HUES48 (cell line): ENCODE measurements at regions not wholly inside any gene's neighbourhood (a gene's known extent, or its start where the extent isn't known, plus 50 kb on each side); places are given as distances from the start of the nearest gene placed in this dataset.

Source experiments
- H3K27ac ChIP-seq: one replicate; pipeline ENCODE4 v1.7.0; 2013; ENCODE audit warnings: low read depth, low read length, inconsistent platforms
- H3K27me3 ChIP-seq: 2 replicates; pipeline ENCODE4 v1.6.1; 2013; ENCODE audit warnings: mild to moderate bottlenecking, low read length; ENCODE audit not compliant: control insufficient read depth, insufficient read depth
- H3K36me3 ChIP-seq: 2 replicates; pipeline ENCODE4 v1.6.1; 2013; ENCODE audit warnings: low read length; ENCODE audit not compliant: control insufficient read depth, insufficient read depth
- H3K4me1 ChIP-seq: 2 replicates; pipeline ENCODE4 v1.6.1; 2013; ENCODE audit warnings: mild to moderate bottlenecking, low read length; ENCODE audit not compliant: control insufficient read depth, insufficient read depth
- H3K4me3 ChIP-seq: 2 replicates; pipeline ENCODE4 v1.5.1; 2013; ENCODE audit warnings: mild to moderate bottlenecking, low read depth, low read length
- H3K9ac ChIP-seq: 2 replicates; pipeline ENCODE4 v1.6.1; 2013; ENCODE audit warnings: mild to moderate bottlenecking, low read depth, low read length, moderate library complexity
- H3K9me3 ChIP-seq: 2 replicates; pipeline ENCODE4 v1.6.1; 2013; ENCODE audit warnings: low read length; ENCODE audit not compliant: control insufficient read depth, insufficient read depth

GRCh38 chr17:11026903-11027302 is 189.0 kb upstream of the PIRT start:
- no peak overlapping the region for H3K27ac ChIP-seq
- H3K36me3 ChIP-seq, result no peaks in the 10 kb centered on the region
- H3K27me3 ChIP-seq, result no peaks in the 10 kb centered on the region
- no peak overlapping the region for H3K4me3 ChIP-seq
- H3K9ac ChIP-seq, result no peak overlapping the region
- peaks cover 16% of the 10 kb centered on the region for H3K4me1 ChIP-seq
- no peaks in the 10 kb centered on the region for H3K9me3 ChIP-seq

GRCh38 chr17:11023639-11024479 is 186.0 kb upstream of the PIRT start:
- no peaks in the 10 kb centered on the region for H3K9me3 ChIP-seq
- no peaks in the 10 kb centered on the region for H3K4me1 ChIP-seq
- no peak overlapping the region for H3K27ac ChIP-seq
- H3K36me3 ChIP-seq, result no peaks in the 10 kb centered on the region
- no peaks in the 10 kb centered on the region for H3K27me3 ChIP-seq
- H3K9ac ChIP-seq, result no peak overlapping the region
- no peak overlapping the region for H3K4me3 ChIP-seq

GRCh38 chr17:11006530-11006929 is 168.6 kb upstream of the PIRT start:
- no peak overlapping the region for H3K9ac ChIP-seq
- no peaks in the 10 kb centered on the region for H3K9me3 ChIP-seq
- no peaks in the 10 kb centered on the region for H3K36me3 ChIP-seq
- H3K4me1 ChIP-seq, result no peaks in the 10 kb centered on the region
- no peaks in the 10 kb centered on the region; the same call in 1 of the 2 replicates for H3K27me3 ChIP-seq
- H3K4me3 ChIP-seq, result no peak overlapping the region
- H3K27ac ChIP-seq, result no peak overlapping the region

- Histone ChIP-seq H3K27ac (no peak overlapping the region), H3K9me3 (no peaks in the 10 kb centered on the region), H3K9ac (no peak overlapping the region), H3K36me3 (no peaks in the 10 kb centered on the region), H3K4me1 (no peaks in the 10 kb centered on the region), H3K27me3 (no peaks in the 10 kb centered on the region; the same call in 1 of the 2 replicates), H3K4me3 (no peak overlapping the region)
These were observed 168.1 kb upstream of the PIRT start for GRCh38 chr17:11005940-11006339.

- no peaks in the 10 kb centered on the region; the same call in 1 of the 2 replicates for H3K27me3 ChIP-seq
- H3K36me3 ChIP-seq, result no peaks in the 10 kb centered on the region
- H3K4me1 ChIP-seq, result 0 out of 2 replicates have a peak, but pooled peaks cover 3% of the 10 kb centered on the region
- H3K9me3 ChIP-seq, result no peaks in the 10 kb centered on the region
- H3K4me3 ChIP-seq, result no peak overlapping the region
- H3K27ac ChIP-seq, result no peak overlapping the region
- H3K9ac ChIP-seq, result no peak overlapping the region
These were observed 164.5 kb upstream of the PIRT start for GRCh38 chr17:11002417-11002816.

GRCh38 chr17:11001651-11002050 is 163.8 kb upstream of the PIRT start:
- H3K27ac ChIP-seq, result no peak overlapping the region
- 0 out of 2 replicates have a peak, but pooled peaks cover 3% of the 10 kb centered on the region for H3K4me1 ChIP-seq
- H3K9ac ChIP-seq, result no peak overlapping the region
- H3K36me3 ChIP-seq, result no peaks in the 10 kb centered on the region
- H3K27me3 ChIP-seq, result no peaks in the 10 kb centered on the region; the same call in 1 of the 2 replicates
- H3K9me3 ChIP-seq, result no peaks in the 10 kb centered on the region
- H3K4me3 ChIP-seq, result no peak overlapping the region

- Histone ChIP-seq H3K36me3 (no peaks in the 10 kb centered on the region), H3K4me1 (0 out of 2 replicates have a peak, but pooled peaks cover 3% of the 10 kb centered on the region), H3K9me3 (no peaks in the 10 kb centered on the region), H3K9ac (no peak overlapping the region), H3K27me3 (no peaks in the 10 kb centered on the region), H3K27ac (no peak overlapping the region), H3K4me3 (no peak overlapping the region)
These were observed 161.6 kb upstream of the PIRT start for GRCh38 chr17:10999484-10999883.

- Histone ChIP-seq H3K9me3 (no peaks in the 10 kb centered on the region), H3K9ac (no peak overlapping the region), H3K27me3 (no peaks in the 10 kb centered on the region), H3K4me3 (no peak overlapping the region), H3K36me3 (no peaks in the 10 kb centered on the region), H3K4me1 (0 out of 2 replicates have a peak, but pooled peaks cover 3% of the 10 kb centered on the region), H3K27ac (no peak overlapping the region)
These were observed 155.2 kb upstream of the PIRT start for GRCh38 chr17:10993126-10993525.

- Histone ChIP-seq H3K27ac (no peak overlapping the region), H3K4me1 (0 out of 2 replicates have a peak, but pooled peaks cover 3% of the 10 kb centered on the region), H3K4me3 (no peak overlapping the region), H3K9ac (no peak overlapping the region), H3K9me3 (no peaks in the 10 kb centered on the region), H3K27me3 (no peaks in the 10 kb centered on the region), H3K36me3 (no peaks in the 10 kb centered on the region)
These were observed 154.4 kb upstream of the PIRT start for GRCh38 chr17:10992106-10992880.

- Histone ChIP-seq H3K9me3 (no peaks in the 10 kb centered on the region), H3K36me3 (no peaks in the 10 kb centered on the region), H3K4me3 (no peak overlapping the region), H3K27me3 (no peaks in the 10 kb centered on the region), H3K4me1 (0 out of 2 replicates have a peak, but pooled peaks cover 2% of the 10 kb centered on the region), H3K9ac (no peak overlapping the region), H3K27ac (no peak overlapping the region)
These were observed 149.9 kb upstream of the PIRT start for GRCh38 chr17:10987786-10988185.

GRCh38 chr17:10984220-10984619 is 146.3 kb upstream of the PIRT start:
- Histone ChIP-seq H3K4me1 (no peaks in the 10 kb centered on the region), H3K27ac (no peak overlapping the region)

More at GRCh38 chr17:10984220-10984619, 146.3 kb upstream of the PIRT start:
- no peaks in the 10 kb centered on the region for H3K36me3 ChIP-seq
- H3K9me3 ChIP-seq, result no peaks in the 10 kb centered on the region
- H3K4me3 ChIP-seq, result no peak overlapping the region
- H3K27me3 ChIP-seq, result no peaks in the 10 kb centered on the region
- no peak overlapping the region for H3K9ac ChIP-seq
